PC-3 (cell line): ENCODE measurements at regions not wholly inside any gene's neighbourhood (a gene's known extent, or its start where the extent isn't known, plus 50 kb on each side); places are given as distances from the start of the nearest gene placed in this dataset.

Experiments used
- ATAC-seq: fragments of 200-7000 bp; cut with Tn5 transposase; 2 replicates; pipeline ENCODE4 v1.9.1; 2020; ENCODE audit warnings: mild to moderate bottlenecking, moderate library complexity
- BruUV-seq: library from RNA; stranded (reverse); fragments of 400-500 nt; replicated peaks from 2 replicates; lab custom pipeline; 2021; lab: Mats Ljungman, UMichigan
- CTCF ChIA-PET: fragments of 300-600 bp; sonication (Branson Sonifier 250); formaldehyde crosslinking; loops from one replicate; lab custom pipeline; 2022; ENCODE audit warnings: antibody characterized with exemption; lab: Charles Lee
- POLR2A ChIA-PET: fragments of 300-600 bp; sonication (Branson Sonifier 250); formaldehyde crosslinking; loops from one replicate; lab custom pipeline; 2022; ENCODE audit warnings: antibody characterized with exemption; ENCODE audit not compliant: unreplicated experiment; lab: Charles Lee
- DNase-seq: peaks from one replicate; pipeline ENCODE4 v3.0.0-alpha.2; 2015
- H2AFZ ChIP-seq: fragments of 300-600 bp; sonication (generic); 2 replicates; pipeline ENCODE4 v1.6.0; 2016; ENCODE audit warnings: antibody characterized with exemption, low read length
- H3F3A ChIP-seq: fragments of 300-600 bp; sonication (generic); one replicate; pipeline ENCODE4 v1.6.0; 2017; ENCODE audit warnings: antibody characterized with exemption, low read length, control low read depth, mild to moderate bottlenecking; ENCODE audit not compliant: unreplicated experiment
- H3K27ac ChIP-seq: fragments of 300-600 bp; sonication (generic); 2 replicates; pipeline ENCODE4 v1.5.1; 2016; ENCODE audit warnings: mild to moderate bottlenecking, low read length
- H3K27me3 ChIP-seq: fragments of 300-600 bp; sonication (generic); 2 replicates; pipeline ENCODE4 v1.6.1; 2016; ENCODE audit warnings: low read length, mixed read lengths
- H3K36me3 ChIP-seq: fragments of 300-600 bp; sonication (generic); 2 replicates; pipeline ENCODE4 v1.6.1; 2016; ENCODE audit warnings: low read depth, mixed run types, low read length, mixed read lengths
- H3K4me1 ChIP-seq: fragments of 300-600 bp; sonication (generic); 2 replicates; pipeline ENCODE4 v1.5.1; 2016; ENCODE audit warnings: low read length; ENCODE audit not compliant: insufficient read depth
- H3K4me2 ChIP-seq: fragments of 300-600 bp; sonication (generic); 2 replicates; pipeline ENCODE4 v1.6.0; 2016; ENCODE audit warnings: low read length
- H3K4me3 ChIP-seq: fragments of 300-600 bp; sonication (generic); 2 replicates; pipeline ENCODE4 v1.5.1; 2016; ENCODE audit warnings: mild to moderate bottlenecking, low read length, mixed read lengths
- H3K79me2 ChIP-seq: fragments of 300-600 bp; sonication (generic); 2 replicates; pipeline ENCODE4 v1.6.1; 2017; ENCODE audit warnings: low read length, mixed read lengths
- H3K9ac ChIP-seq: fragments of 300-600 bp; sonication (generic); 2 replicates; pipeline ENCODE4 v1.6.0; 2016; ENCODE audit warnings: mild to moderate bottlenecking, low read length
- H3K9me2 ChIP-seq: fragments of 300-600 bp; sonication (generic); replicated peaks from 2 replicates; pipeline ENCODE4 v1.6.1; 2016; ENCODE audit warnings: mixed run types, low read length, mixed read lengths
- H3K9me3 ChIP-seq: fragments of 300-600 bp; sonication (generic); 2 replicates; pipeline ENCODE4 v1.6.1; 2016; ENCODE audit warnings: low read length, mixed read lengths
- H4K20me1 ChIP-seq: fragments of 300-600 bp; sonication (generic); 2 replicates; pipeline ENCODE4 v1.6.1; 2016; ENCODE audit warnings: low read length, mixed read lengths
- EZH2 ChIP-seq: fragments of 300-600 bp; sonication (generic); IDR thresholded peaks from one replicate; pipeline ENCODE4 v1.6.1; 2017; ENCODE audit warnings: antibody characterized with exemption, mild to moderate bottlenecking, low read length; ENCODE audit not compliant: unreplicated experiment
- EZH2phosphoT487 ChIP-seq: fragments of 300-600 bp; sonication (generic); IDR thresholded peaks from 2 replicates; pipeline ENCODE4 v1.6.1; 2018; ENCODE audit warnings: mild to moderate bottlenecking, antibody characterized with exemption, low read length, borderline replicate concordance
- intact Hi-C: fragments of 100-400 bp; cut with micrococcal nuclease; formaldehyde crosslinking; loops from 2 replicates; pipeline ENCODE4 v1.9.0; 2023
- TF ChIP-seq, protein P1 (sequence below): fragments of 300-600 bp; sonication (generic); conservative IDR thresholded peaks from 2 replicates; pipeline ENCODE4 v1.5.1; 2017; ENCODE audit warnings: antibody characterized with exemption, low read depth, mild to moderate bottlenecking, low read length

- no peaks in the 10 kb centered on the region for H3K79me2 ChIP-seq
- BruUV-seq = no TSS peak
- no peak overlapping the region for H2AFZ ChIP-seq
- intact Hi-C loops = no loop called here
- TF ChIP-seq EZH2 (no peak), EZH2phosphoT487 (no peak)
- TF ChIP-seq, protein P1, sequence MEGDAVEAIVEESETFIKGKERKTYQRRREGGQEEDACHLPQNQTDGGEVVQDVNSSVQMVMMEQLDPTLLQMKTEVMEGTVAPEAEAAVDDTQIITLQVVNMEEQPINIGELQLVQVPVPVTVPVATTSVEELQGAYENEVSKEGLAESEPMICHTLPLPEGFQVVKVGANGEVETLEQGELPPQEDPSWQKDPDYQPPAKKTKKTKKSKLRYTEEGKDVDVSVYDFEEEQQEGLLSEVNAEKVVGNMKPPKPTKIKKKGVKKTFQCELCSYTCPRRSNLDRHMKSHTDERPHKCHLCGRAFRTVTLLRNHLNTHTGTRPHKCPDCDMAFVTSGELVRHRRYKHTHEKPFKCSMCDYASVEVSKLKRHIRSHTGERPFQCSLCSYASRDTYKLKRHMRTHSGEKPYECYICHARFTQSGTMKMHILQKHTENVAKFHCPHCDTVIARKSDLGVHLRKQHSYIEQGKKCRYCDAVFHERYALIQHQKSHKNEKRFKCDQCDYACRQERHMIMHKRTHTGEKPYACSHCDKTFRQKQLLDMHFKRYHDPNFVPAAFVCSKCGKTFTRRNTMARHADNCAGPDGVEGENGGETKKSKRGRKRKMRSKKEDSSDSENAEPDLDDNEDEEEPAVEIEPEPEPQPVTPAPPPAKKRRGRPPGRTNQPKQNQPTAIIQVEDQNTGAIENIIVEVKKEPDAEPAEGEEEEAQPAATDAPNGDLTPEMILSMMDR = no peak
- POLR2A ChIA-PET = no interaction called here
- no peaks in the 10 kb centered on the region for H3K9me2 ChIP-seq
- no peaks in the 10 kb centered on the region for H3F3A ChIP-seq
- no peak overlapping the region for H3K27ac ChIP-seq
- H3K4me3 ChIP-seq = no peak overlapping the region
- no peak for DNase-seq
- H3K4me2 ChIP-seq = no peak overlapping the region
- CTCF ChIA-PET = no interaction called here
- no peak for ATAC-seq
- no peaks in the 10 kb centered on the region for H3K36me3 ChIP-seq
- H3K9ac ChIP-seq = no peak overlapping the region
- no peaks in the 10 kb centered on the region for H4K20me1 ChIP-seq
- no peaks in the 10 kb centered on the region for H3K9me3 ChIP-seq
- H3K4me1 ChIP-seq = no peaks in the 10 kb centered on the region
- H3K27me3 ChIP-seq = no peaks in the 10 kb centered on the region
These were observed 395.6 kb downstream of the ZPLD1 start for GRCh38 chr3:102830415-102830814.

GRCh38 chr3:102841866-102842265 is 407.1 kb downstream of the ZPLD1 start:
- no peak overlapping the region for H3K27ac ChIP-seq
- H3K27me3 ChIP-seq = no peaks in the 10 kb centered on the region
- no peak overlapping the region for H3K9ac ChIP-seq
- H4K20me1 ChIP-seq = no peaks in the 10 kb centered on the region
- no peaks in the 10 kb centered on the region for H3K36me3 ChIP-seq
- H3K4me3 ChIP-seq = no peak overlapping the region
- DNase-seq = no peak
- H3K9me3 ChIP-seq = no peaks in the 10 kb centered on the region
- POLR2A ChIA-PET = no interaction called here
- no peaks in the 10 kb centered on the region for H3F3A ChIP-seq
- no peak for ATAC-seq
- intact Hi-C loops = no loop called here
- H3K9me2 ChIP-seq = no peaks in the 10 kb centered on the region
- no peaks in the 10 kb centered on the region for H3K4me1 ChIP-seq
- no peaks in the 10 kb centered on the region for H3K79me2 ChIP-seq
- TF ChIP-seq EZH2 (no peak), EZH2phosphoT487 (no peak)
- TF ChIP-seq, protein P1 = no peak
- no peak overlapping the region for H3K4me2 ChIP-seq
- no peak overlapping the region for H2AFZ ChIP-seq
- BruUV-seq = no TSS peak
- CTCF ChIA-PET = no interaction called here

GRCh38 chr3:102866845-102867244 is 432.0 kb downstream of the ZPLD1 start:
- Histone ChIP-seq H3F3A (no peaks in the 10 kb centered on the region), H3K4me1 (no peaks in the 10 kb centered on the region), H3K9me3 (no peaks in the 10 kb centered on the region), H3K36me3 (no peaks in the 10 kb centered on the region), H3K4me3 (no peak overlapping the region), H3K27me3 (no peaks in the 10 kb centered on the region), H3K27ac (no peak overlapping the region), H3K79me2 (no peaks in the 10 kb centered on the region), H4K20me1 (no peaks in the 10 kb centered on the region), H2AFZ (no peak overlapping the region), H3K9me2 (no peaks in the 10 kb centered on the region), H3K9ac (no peak overlapping the region), H3K4me2 (no peak overlapping the region)
- DNase-seq = no peak
- ChIA-PET POLR2A (interaction anchor here (0.7 kb wide), 1 partner anchor 28 kb away, joined by 4 read pairs; no protein-coding TSS in a partner anchor), CTCF (no interaction called here)
- no peak for ATAC-seq
- no peak for TF ChIP-seq EZH2phosphoT487
- TF ChIP-seq EZH2 = no peak
- TF ChIP-seq, protein P1 = no peak
- BruUV-seq = no TSS peak
- intact Hi-C loops = no loop called here
